Spleen (tissue), 11 donors: ENCODE measurements at regions not wholly inside any gene's neighbourhood (a gene's known extent, or its start where the extent isn't known, plus 50 kb on each side); places are given as distances from the start of the nearest gene placed in this dataset.

Experiments
- DNase-seq: peaks from one replicate; pipeline ENCODE4 v3.0.0-alpha.2; 2020
- H3K27ac ChIP-seq, 8 donors: fragments of 200-600 bp; sonication (generic) in 7 of 8; 1 replicate in 4 of 8; 2 replicates in 4 of 8; pipeline versions ENCODE4 v1.5.0 to v1.8.0; 2016 to 2021; ENCODE audit warnings: inconsistent platforms in 4 of 8, mild to moderate bottlenecking in 4 of 8, moderate library complexity in 1 of 8
- H3K27me3 ChIP-seq, 7 donors: fragments of 200-600 bp; sonication (generic) in 6 of 7; replicated peaks in 1 of 7; 1 replicate in 4 of 7; 2 replicates in 3 of 7; pipeline versions ENCODE4 v1.5.0 to v1.8.0; 2016 to 2021; ENCODE audit warnings: inconsistent platforms in 3 of 7, mild to moderate bottlenecking in 1 of 7
- H3K36me3 ChIP-seq, 6 donors: fragments of 200-600 bp; sonication (generic) in 5 of 6; 1 replicate in 4 of 6; 2 replicates in 2 of 6; pipeline versions ENCODE4 v1.5.0 to v1.8.0; 2016 to 2021; ENCODE audit warnings: inconsistent platforms in 2 of 6
- H3K4me1 ChIP-seq, 6 donors: fragments of 200-600 bp; sonication (generic) in 5 of 6; 1 replicate in 3 of 6; 2 replicates in 3 of 6; pipeline versions ENCODE4 v1.5.0 to v1.8.0; 2016 to 2021; ENCODE audit warnings: inconsistent platforms in 3 of 6
- H3K4me3 ChIP-seq, 8 donors: fragments of 200-600 bp; sonication (generic) in 7 of 8; 1 replicate in 4 of 8; 2 replicates in 4 of 8; pipeline versions ENCODE4 v1.5.0 to v1.8.0; 2016 to 2021; ENCODE audit warnings: inconsistent platforms in 4 of 8, mild to moderate bottlenecking in 4 of 8, moderate library complexity in 2 of 8
- H3K9me3 ChIP-seq, 8 donors: fragments of 200-600 bp; sonication (generic) in 7 of 8; 1 replicate in 4 of 8; 2 replicates in 4 of 8; pipeline versions ENCODE4 v1.5.0 to v1.8.0; 2016 to 2021; ENCODE audit warnings: inconsistent platforms in 4 of 8
- CTCF ChIP-seq, 11 experiments: fragments of 200-600 bp in 7 of 11; fragments of 450-650 bp in 4 of 11; sonication (generic) in 4 of 11; IDR thresholded peaks in 8 of 11; conservative IDR thresholded peaks in 3 of 11; 1 replicate in 7 of 11; 2 replicates in 4 of 11; pipeline versions ENCODE4 v1.4.0 to v1.8.0; 2016 to 2021; ENCODE audit warnings: antibody characterized with exemption in 11 of 11, inconsistent platforms in 4 of 11, mild to moderate bottlenecking in 1 of 11
- POLR2A ChIP-seq, 3 donors: fragments of 450-650 bp; IDR thresholded peaks; one replicate each; pipeline ENCODE4 v1.5.1; 2017; ENCODE audit warnings: antibody characterized with exemption in 3 of 3, mild to moderate bottlenecking in 1 of 3
- POLR2AphosphoS5 ChIP-seq, 3 donors: sonication (generic); formaldehyde crosslinking; IDR thresholded peaks; one replicate each; pipeline ENCODE4 v1.5.1; 2017; ENCODE audit warnings: antibody characterized with exemption in 3 of 3
- WGBS, 5 donors: extraction: QIAGEN DNeasy Blood & Tissue Kit in 3 of 5; methylation state at CpG; one replicate each; pipeline versions ENCODE4 v1.1.5 to v1.1.7; 2013 to 2018; 5-methylcytosine and 5-hydroxymethylcytosine counted together
- intact Hi-C: fragments of 100-400 bp; cut with DNase I; formaldehyde crosslinking; loops from one replicate; pipeline ENCODE4 v1.15.0; 2023; ENCODE audit warnings: low total_unique reads
- donor health status: healthy with polysubstance abuse.
- donor health status: DM: no; HTN: no; CAD: no; lungs with moderate emphysema.
- donor health status: DM: no; HTN: no; CAD: no.
- donor health status: Bipolar disorder and iron deficiency.
- donor health status: healthy.
- donor health status: DM: no; HTN: no; CAD: no.
- donor health status: DM: yes; HTN: yes; CAD: no.

DNA sequence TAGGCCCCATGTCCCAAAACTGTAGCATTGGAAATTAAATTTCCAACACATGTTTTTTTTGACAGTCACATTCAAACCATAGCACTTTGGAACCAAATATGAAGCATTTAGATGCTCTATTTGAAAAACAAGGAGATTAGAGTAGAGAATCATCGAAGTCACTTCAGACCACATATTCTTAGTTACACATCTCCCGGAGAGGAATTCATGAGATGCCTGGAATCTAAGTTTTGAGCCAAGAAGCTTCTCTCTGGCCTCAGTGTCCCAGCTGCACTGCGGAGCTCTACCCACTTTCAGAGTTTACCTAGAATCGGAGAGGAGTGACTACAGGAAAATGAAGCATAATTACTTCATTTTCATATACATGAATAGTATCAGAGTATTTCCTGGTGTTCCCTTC is 385.9 kb downstream of the TNS1 start:
- H3K4me3 ChIP-seq: no peak overlapping the region
- intact Hi-C loops: no loop called here
- no peaks in the 10 kb centered on the region for H3K9me3 ChIP-seq
- no peaks in the 10 kb centered on the region for H3K27me3 ChIP-seq
- H3K36me3 ChIP-seq: no peaks in the 10 kb centered on the region
- TF ChIP-seq CTCF (IDR thresholded peaks at IDR 0.05 in 8 of 11, conservative IDR thresholded peaks at IDR 0.05 in 3 of 11) (no peak), POLR2AphosphoS5 (IDR thresholded peaks at IDR 0.05) (no peak), POLR2A (IDR thresholded peaks at IDR 0.05) (no peak)
- WGBS, 5 donors: 78 to 91% (median 89%) methylated on average over 4 of the region's 4 CpGs
- no peaks in the 10 kb centered on the region for H3K4me1 ChIP-seq
- DNase-seq: no peak
- no peak overlapping the region for H3K27ac ChIP-seq

DNA sequence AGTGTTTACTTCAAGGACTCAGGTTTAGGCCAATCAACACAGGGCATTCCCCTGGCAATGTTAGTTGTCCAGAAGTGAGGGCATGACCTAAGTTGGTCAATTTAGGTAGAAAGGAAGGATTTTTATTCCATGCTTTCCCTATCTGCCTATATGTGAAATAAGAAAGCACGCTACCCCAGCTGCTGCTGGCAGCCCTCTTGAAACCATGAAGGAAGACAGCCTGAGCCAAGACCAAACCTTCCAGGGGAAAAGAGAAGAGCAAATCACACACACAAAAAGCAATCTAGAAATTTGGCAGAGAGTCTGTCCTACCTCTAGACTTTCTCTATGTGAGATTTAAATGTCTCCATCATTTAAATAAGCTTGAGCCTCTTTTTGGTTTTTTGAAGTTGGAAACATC is 387.6 kb downstream of the TNS1 start:
- no peaks in the 10 kb centered on the region for H3K36me3 ChIP-seq
- intact Hi-C loops: no loop called here
- H3K4me1 ChIP-seq: peaks cover 0 to 2% (median 0%) of the 10 kb centered on the region in 6 donors
- H3K27ac ChIP-seq: no peak overlapping the region
- TF ChIP-seq POLR2A (IDR thresholded peaks at IDR 0.05): no peak
- no peak for TF ChIP-seq CTCF (IDR thresholded peaks at IDR 0.05 in 8 of 11, conservative IDR thresholded peaks at IDR 0.05 in 3 of 11)
- no peak for TF ChIP-seq POLR2AphosphoS5 (IDR thresholded peaks at IDR 0.05)
- H3K27me3 ChIP-seq: no peaks in the 10 kb centered on the region
- no peak overlapping the region for H3K4me3 ChIP-seq
- WGBS, 5 donors: 87 to 100% (median 94%) methylated on average over 1 of the region's 1 CpG
- H3K9me3 ChIP-seq: no peaks in the 10 kb centered on the region
- no peak for DNase-seq

DNA sequence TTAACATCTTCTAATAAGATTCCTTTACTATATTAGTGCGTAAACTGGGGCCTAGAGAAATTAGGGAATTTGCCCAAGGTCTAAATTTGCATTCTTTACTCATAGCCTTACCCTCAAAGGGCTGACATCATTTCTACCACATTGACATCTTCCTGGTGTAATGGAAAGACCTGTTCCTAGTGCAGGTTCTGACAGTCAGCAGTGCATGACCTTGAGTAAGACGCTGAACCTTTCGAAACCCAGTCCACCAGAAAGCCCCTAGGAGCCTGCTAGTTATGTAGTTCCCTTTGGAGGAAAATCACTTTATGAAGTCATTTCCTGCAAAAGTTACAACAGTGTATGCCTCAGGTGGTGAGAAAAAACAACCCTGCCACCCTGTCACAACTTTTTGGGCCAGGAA is 388.3 kb downstream of the TNS1 start:
- H3K27ac ChIP-seq: no peak overlapping the region
- H3K36me3 ChIP-seq: no peaks in the 10 kb centered on the region
- no peak for DNase-seq
- intact Hi-C loops: no loop called here
- no peaks in the 10 kb centered on the region for H3K27me3 ChIP-seq
- no peak overlapping the region for H3K4me3 ChIP-seq
- TF ChIP-seq CTCF (IDR thresholded peaks at IDR 0.05 in 8 of 11, conservative IDR thresholded peaks at IDR 0.05 in 3 of 11): no peak
- TF ChIP-seq POLR2AphosphoS5 (IDR thresholded peaks at IDR 0.05): no peak
- TF ChIP-seq POLR2A (IDR thresholded peaks at IDR 0.05): no peak
- no peaks in the 10 kb centered on the region for H3K9me3 ChIP-seq
- WGBS, 5 donors: 52 to 64% (median 61%) methylated on average over 3 of the region's 3 CpGs
- peaks cover 0 to 6% (median 0%) of the 10 kb centered on the region in 6 donors for H3K4me1 ChIP-seq

GRCh38 chr2:217614096-217614495 is 388.7 kb downstream of the TNS1 start:
- Histone ChIP-seq H3K27ac (no peak overlapping the region), H3K4me1 (peaks cover 0 to 6% (median 0%) of the 10 kb centered on the region in 6 donors), H3K9me3 (no peaks in the 10 kb centered on the region), H3K36me3 (no peaks in the 10 kb centered on the region), H3K4me3 (no peak overlapping the region), H3K27me3 (no peaks in the 10 kb centered on the region)
- DNase-seq: no peak
- intact Hi-C loops: no loop called here
- TF ChIP-seq POLR2AphosphoS5 (IDR thresholded peaks at IDR 0.05): no peak
- no peak for TF ChIP-seq POLR2A (IDR thresholded peaks at IDR 0.05)
- TF ChIP-seq CTCF (IDR thresholded peaks at IDR 0.05 in 8 of 11, conservative IDR thresholded peaks at IDR 0.05 in 3 of 11): no peak
- WGBS, 5 donors: 78 to 91% (median 86%) methylated on average over 4 of the region's 4 CpGs
